Heart left ventricle (tissue), 16 donors: ENCODE measurements at regions not wholly inside any gene's neighbourhood (a gene's known extent, or its start where the extent isn't known, plus 50 kb on each side); places are given as distances from the start of the nearest gene placed in this dataset.

Source experiments
- ATAC-seq, 4 donors: fragments of 200-7000 bp; cut with Tn5 transposase; one replicate each; pipeline ENCODE4 v1.9.1; 2020 to 2022; ENCODE audit warnings: moderate library complexity in 4 of 4, mild to moderate bottlenecking in 3 of 4, moderate number of reproducible peaks in 1 of 4
- DNase-seq, 5 donors: peaks; one replicate each; pipeline ENCODE4 v3.0.0-alpha.2; 2020
- H3K27ac ChIP-seq, 12 donors: fragments of 200-600 bp; sonication (generic) in 4 of 12; one replicate each; pipeline versions ENCODE4 v1.5.0 to v1.8.0; 2016 to 2022; ENCODE audit warnings: mild to moderate bottlenecking in 2 of 12
- H3K27me3 ChIP-seq, 9 donors: fragments of 200-600 bp; sonication (generic) in 2 of 9; one replicate each; pipeline versions ENCODE4 v1.5.1 to v1.8.0; 2016 to 2022; ENCODE audit warnings: mild to moderate bottlenecking in 3 of 9
- H3K36me3 ChIP-seq, 9 donors: fragments of 200-600 bp; sonication (generic) in 2 of 9; one replicate each; pipeline versions ENCODE4 v1.5.0 to v1.8.0; 2018 to 2022; ENCODE audit warnings: mild to moderate bottlenecking in 2 of 9
- H3K4me1 ChIP-seq, 12 donors: fragments of 200-600 bp; sonication (generic) in 4 of 12; one replicate each; pipeline versions ENCODE4 v1.5.0 to v1.8.0; 2016 to 2022; ENCODE audit warnings: mild to moderate bottlenecking in 3 of 12
- H3K4me3 ChIP-seq, 12 donors: fragments of 200-600 bp; sonication (generic) in 4 of 12; one replicate each; pipeline versions ENCODE4 v1.5.0 to v1.8.0; 2017 to 2022; ENCODE audit warnings: mild to moderate bottlenecking in 9 of 12, moderate library complexity in 4 of 12
- H3K9me3 ChIP-seq, 12 donors: fragments of 200-600 bp; sonication (generic) in 4 of 12; one replicate each; pipeline versions ENCODE4 v1.5.0 to v1.8.0; 2016 to 2022; ENCODE audit warnings: mild to moderate bottlenecking in 1 of 12
- CTCF ChIP-seq, 12 donors: fragments of 200-600 bp; sonication (generic) in 4 of 12; IDR thresholded peaks; one replicate each; pipeline versions ENCODE4 v1.5.0 to v1.8.0; 2018 to 2022; ENCODE audit warnings: antibody characterized with exemption in 12 of 12, mild to moderate bottlenecking in 5 of 12
- POLR2A ChIP-seq, 2 donors: fragments of 450-650 bp; IDR thresholded peaks; one replicate each; pipeline ENCODE4 v1.6.1; 2017; ENCODE audit warnings: antibody characterized with exemption in 2 of 2, mild to moderate bottlenecking in 2 of 2, moderate library complexity in 2 of 2
- WGBS, 4 donors: extraction: QIAGEN DNeasy Blood & Tissue Kit in 2 of 4; methylation state at CpG; one replicate each; pipeline versions ENCODE4 v1.1.5 to v1.1.7; 2013 to 2018; 5-methylcytosine and 5-hydroxymethylcytosine counted together
- intact Hi-C, 10 donors: fragments of 100-400 bp; cut with DNase I; formaldehyde crosslinking; loops; one replicate each; pipeline versions ENCODE4 v1.11.1 to v1.14.2; 2022
- donor health status: ischemic (EF 13 %, LVEDD 7.1; RV severe dilation, severe dysfunction).
- donor health status: healthy with polysubstance abuse.
- donor health status: DM: no; HTN: yes; CAD: no.
- donor health status: DM: no; HTN: no; CAD: no.
- donor health status: ischemic (EF 25% LVEDD 6.9; RV normal size, moderate dysfunction).
- donor health status: ischemic (EF 25% LVEDD 5.7; RV mildly dilated, moderate dysfunction).
- donor health status: healthy.
- donor health status: DM: yes; HTN: yes; CAD: no.
- donor health status: ischemic (EF 35%, LVEDD 5.7; RV mildly dilated, moderate dysfunction).
- donor health status: nonischemic (EF 11% LVEDD 7.7; RV severe dilation, severe dysfunction).
- donor health status: DM: yes; HTN: yes; CAD: no.
- donor health status: PGD.
- donor health status: ischemic (EF 29% LVEDD 5.4; RV normal size, mild dysfunction).
- donor health status: nonischemic (EF 23%, LVEDD 6.1; RV moderate dilation, normal function).

- Histone ChIP-seq H3K27me3 (peaks cover 0 to 4% (median 0%) of the 10 kb centered on the region in 9 donors), H3K27ac (peak overlapping the region in 1 of 12 donors; percentile 22), H3K4me1 (peaks cover 0 to 25% (median 7%) of the 10 kb centered on the region in 12 donors), H3K4me3 (no peak overlapping the region), H3K36me3 (no peaks in the 10 kb centered on the region), H3K9me3 (peaks cover 0 to 14% (median 0%) of the 10 kb centered on the region in 12 donors)
- intact Hi-C loops, result no loop called here
- 67 to 70% (median 68%) methylated on average over 2 of the region's 2 CpGs for WGBS, 4 donors
- ATAC-seq (peak in 1 of 4 donors; percentile 78), DNase-seq (no peak)
- no peak for TF ChIP-seq CTCF (IDR thresholded peaks at IDR 0.05)
- TF ChIP-seq POLR2A (IDR thresholded peaks at IDR 0.05), result no peak
Observed at GRCh38 chr2:215815960-215816359, 197.4 kb downstream of the MREG start.

- TF ChIP-seq POLR2A (IDR thresholded peaks at IDR 0.05), result no peak
- no peak for TF ChIP-seq CTCF (IDR thresholded peaks at IDR 0.05)
- H3K36me3 ChIP-seq, result no peaks in the 10 kb centered on the region
- H3K4me3 ChIP-seq, result no peak overlapping the region
- no peaks in the 10 kb centered on the region for H3K9me3 ChIP-seq
- intact Hi-C loops, result no loop called here
- no peak for ATAC-seq
- H3K27ac ChIP-seq, result no peak overlapping the region
- H3K4me1 ChIP-seq, result peaks cover 0 to 30% (median 7%) of the 10 kb centered on the region in 12 donors
- H3K27me3 ChIP-seq, result no peaks in the 10 kb centered on the region
- no peak for DNase-seq
Observed at GRCh38 chr2:215812966-215813365, 200.4 kb downstream of the MREG start.

- intact Hi-C loops, result no loop called here
- H3K36me3 ChIP-seq, result no peaks in the 10 kb centered on the region
- H3K9me3 ChIP-seq, result no peaks in the 10 kb centered on the region
- DNase-seq (no peak), ATAC-seq (no peak)
- peaks cover 0 to 30% (median 6%) of the 10 kb centered on the region in 12 donors for H3K4me1 ChIP-seq
- 82 to 91% (median 85%) methylated on average over 3 of the region's 3 CpGs for WGBS, 4 donors
- no peaks in the 10 kb centered on the region for H3K27me3 ChIP-seq
- H3K27ac ChIP-seq, result no peak overlapping the region
- no peak for TF ChIP-seq POLR2A (IDR thresholded peaks at IDR 0.05)
- TF ChIP-seq CTCF (IDR thresholded peaks at IDR 0.05), result no peak
- no peak overlapping the region for H3K4me3 ChIP-seq
Observed at GRCh38 chr2:215811409-215812345, 201.7 kb downstream of the MREG start.

GRCh38 chr2:215811003-215811402 is 202.3 kb downstream of the MREG start:
- Histone ChIP-seq H3K9me3 (no peaks in the 10 kb centered on the region), H3K4me3 (no peak overlapping the region), H3K36me3 (no peaks in the 10 kb centered on the region), H3K27ac (no peak overlapping the region), H3K4me1 (peaks cover 0 to 24% (median under 1%) of the 10 kb centered on the region in 12 donors), H3K27me3 (no peaks in the 10 kb centered on the region)
- 83 to 96% (median 91%) methylated on average over 3 of the region's 3 CpGs for WGBS, 4 donors
- intact Hi-C loops, result no loop called here
- DNase-seq, result no peak
- ATAC-seq, result no peak
- TF ChIP-seq CTCF (IDR thresholded peaks at IDR 0.05) (no peak), POLR2A (IDR thresholded peaks at IDR 0.05) (no peak)
